GM12873 (cell line): ENCODE measurements at regions not wholly inside any gene's neighbourhood (a gene's known extent, or its start where the extent isn't known, plus 50 kb on each side); places are given as distances from the start of the nearest gene placed in this dataset.

ENCODE experiments used
- TF ChIP-seq, protein P1 (sequence below): IDR thresholded peaks from 2 replicates; pipeline ENCODE4 v1.5.1; 2012; ENCODE audit warnings: low read depth, mild to moderate bottlenecking, moderate library complexity, low read length, control low read depth; ENCODE audit not compliant: insufficient read depth; ENCODE audit errors: missing control alignments

DNA sequence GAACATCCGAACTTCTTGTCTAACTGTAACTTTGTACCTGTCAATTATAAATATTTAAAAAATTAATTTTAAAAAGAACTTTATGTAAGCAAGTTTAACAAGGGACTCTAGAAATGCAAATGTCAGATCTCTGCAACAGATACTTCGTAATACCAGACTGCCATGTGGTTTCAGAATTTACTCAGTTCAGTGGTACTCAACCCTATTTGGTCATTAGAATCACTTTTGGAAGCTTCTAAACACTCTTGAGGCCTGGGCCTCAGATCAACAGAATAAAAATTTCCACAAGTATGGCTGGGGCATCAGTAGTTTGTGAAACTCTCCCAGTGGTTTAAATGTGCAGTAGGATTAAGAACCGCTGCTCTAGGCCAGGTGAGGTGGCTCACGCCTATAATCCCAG, 139.5 kb upstream of the SMYD2 start:
- TF ChIP-seq, protein P1, sequence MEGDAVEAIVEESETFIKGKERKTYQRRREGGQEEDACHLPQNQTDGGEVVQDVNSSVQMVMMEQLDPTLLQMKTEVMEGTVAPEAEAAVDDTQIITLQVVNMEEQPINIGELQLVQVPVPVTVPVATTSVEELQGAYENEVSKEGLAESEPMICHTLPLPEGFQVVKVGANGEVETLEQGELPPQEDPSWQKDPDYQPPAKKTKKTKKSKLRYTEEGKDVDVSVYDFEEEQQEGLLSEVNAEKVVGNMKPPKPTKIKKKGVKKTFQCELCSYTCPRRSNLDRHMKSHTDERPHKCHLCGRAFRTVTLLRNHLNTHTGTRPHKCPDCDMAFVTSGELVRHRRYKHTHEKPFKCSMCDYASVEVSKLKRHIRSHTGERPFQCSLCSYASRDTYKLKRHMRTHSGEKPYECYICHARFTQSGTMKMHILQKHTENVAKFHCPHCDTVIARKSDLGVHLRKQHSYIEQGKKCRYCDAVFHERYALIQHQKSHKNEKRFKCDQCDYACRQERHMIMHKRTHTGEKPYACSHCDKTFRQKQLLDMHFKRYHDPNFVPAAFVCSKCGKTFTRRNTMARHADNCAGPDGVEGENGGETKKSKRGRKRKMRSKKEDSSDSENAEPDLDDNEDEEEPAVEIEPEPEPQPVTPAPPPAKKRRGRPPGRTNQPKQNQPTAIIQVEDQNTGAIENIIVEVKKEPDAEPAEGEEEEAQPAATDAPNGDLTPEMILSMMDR, result no peak

DNA sequence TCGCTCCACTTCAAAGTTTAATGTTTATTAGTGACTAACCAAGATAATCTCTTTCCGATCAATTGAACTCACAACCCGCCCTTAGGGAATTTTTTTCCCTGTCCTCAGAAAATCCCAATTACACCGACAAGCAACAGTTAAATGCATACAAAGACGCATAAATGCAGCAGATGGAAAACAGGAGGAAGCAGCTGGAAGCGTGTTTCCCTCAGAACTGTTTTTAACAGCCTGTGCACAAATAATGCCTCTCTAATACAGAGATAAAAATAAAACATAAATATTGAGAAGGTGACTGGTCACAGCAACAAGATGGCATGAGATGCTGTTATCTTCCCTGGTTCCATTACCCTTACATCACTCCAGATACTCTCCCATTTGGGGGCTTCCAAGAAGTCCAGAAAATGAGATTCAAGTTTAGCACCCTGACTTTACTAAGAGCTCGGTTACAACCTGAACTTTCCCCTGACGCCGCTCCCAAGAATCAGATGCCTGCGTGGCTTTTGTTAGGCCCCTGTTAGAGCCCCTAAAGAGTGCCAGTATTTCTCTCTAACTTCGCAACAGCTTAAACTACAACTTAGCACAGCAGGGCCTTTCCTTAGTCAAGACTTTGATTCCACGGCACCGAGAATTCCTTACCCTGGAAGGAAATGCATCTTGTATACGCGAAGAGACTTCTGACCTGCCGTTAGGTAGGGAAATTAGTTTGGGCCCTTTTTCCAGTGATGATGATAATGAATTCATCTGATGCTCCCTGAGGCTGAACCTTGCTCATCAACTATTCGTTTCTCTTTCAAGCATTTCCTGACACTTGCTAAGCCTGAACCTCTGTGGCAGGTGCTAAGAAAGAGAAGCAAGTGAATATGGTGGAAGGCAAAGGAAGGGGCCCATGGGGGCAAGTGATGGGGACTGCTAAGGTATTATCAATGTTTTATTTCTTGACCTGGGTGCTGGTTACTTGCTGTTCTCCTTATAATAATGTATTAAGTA, 137.7 kb upstream of the SMYD2 start:
- TF ChIP-seq, protein P1, result no peak

DNA sequence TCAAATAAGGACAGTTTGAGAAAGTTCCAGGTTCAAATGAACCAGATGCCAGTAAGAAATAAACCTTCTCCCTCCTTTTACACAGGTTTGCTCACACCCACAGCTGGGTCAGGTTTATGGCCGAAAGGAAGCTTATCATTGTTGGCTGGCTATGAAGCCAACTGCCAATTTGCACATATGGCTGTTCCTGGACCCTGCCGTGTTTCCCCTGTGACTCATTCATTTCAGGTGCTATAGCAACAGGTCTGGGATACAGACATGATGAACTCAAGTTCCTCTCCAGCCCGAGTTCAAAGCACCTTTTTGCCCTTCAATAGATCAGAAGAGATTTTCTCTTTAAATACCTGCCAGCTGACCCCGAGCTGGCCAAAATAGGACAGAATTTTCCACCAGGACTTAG, 134.4 kb upstream of the SMYD2 start:
- TF ChIP-seq, protein P1, result no peak

DNA sequence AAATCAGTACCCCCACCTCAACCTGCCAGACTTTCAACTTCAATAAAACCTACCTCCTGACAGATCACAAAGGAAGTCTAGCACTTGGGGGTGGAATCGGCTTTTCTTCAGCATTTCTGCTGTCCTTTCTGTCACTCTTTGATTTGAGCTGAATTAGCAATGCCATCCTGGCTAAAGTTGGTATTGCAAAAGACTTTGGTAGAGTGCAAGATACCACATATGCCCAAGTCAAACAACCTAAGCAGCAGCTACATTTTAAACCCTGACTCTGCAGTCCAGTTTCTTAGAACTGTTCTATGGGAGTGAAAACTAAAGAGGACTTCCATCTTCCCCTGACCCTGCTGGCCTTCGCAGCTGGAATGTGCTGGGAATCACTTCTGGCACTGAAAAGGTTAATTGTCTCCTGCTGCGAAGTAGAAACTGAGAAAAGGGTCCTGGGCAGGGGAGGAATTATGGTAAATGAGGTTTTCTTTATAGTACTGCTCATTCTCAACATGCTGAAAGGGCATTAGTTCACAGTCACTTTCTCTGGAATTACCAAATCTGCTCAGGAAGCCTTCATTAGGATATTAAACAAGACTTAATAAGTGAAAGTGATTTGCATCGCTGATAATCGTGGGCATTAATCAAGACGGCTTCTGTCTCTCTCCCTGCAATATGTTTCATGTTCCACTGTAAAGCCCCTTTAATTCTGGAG, 126.2 kb upstream of the SMYD2 start:
- TF ChIP-seq, protein P1, result no peak

DNA sequence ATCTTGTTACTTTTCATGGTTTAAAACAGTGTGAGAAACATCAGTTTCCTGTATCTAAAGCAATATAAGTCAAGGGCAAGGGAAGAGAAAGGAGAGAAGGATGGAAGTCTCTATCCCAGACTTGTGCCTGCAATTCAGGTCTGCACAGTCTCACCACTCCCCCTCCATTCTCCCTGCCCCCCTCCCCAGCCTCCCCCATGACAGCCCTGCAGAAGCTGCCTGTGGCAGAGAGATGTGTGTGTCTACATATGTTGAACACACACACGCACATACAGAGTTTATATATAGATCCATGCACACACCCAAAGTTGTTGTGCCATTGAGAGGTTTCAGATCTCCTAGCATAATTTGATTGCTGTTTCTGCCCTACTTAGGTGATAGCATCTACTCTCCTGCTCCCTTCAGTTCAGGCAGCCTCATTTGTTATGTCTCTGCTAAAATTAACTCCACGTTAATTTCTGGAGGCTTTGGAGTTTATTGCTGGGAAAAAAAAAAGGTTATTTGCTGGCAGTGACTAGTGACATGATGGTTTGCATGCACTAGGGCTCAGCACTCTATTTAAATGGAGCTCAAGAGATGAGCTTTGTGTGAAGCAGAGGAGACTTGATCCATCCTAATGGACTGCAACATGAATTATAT, 124.9 kb upstream of the SMYD2 start:
- TF ChIP-seq, protein P1, result no peak

DNA sequence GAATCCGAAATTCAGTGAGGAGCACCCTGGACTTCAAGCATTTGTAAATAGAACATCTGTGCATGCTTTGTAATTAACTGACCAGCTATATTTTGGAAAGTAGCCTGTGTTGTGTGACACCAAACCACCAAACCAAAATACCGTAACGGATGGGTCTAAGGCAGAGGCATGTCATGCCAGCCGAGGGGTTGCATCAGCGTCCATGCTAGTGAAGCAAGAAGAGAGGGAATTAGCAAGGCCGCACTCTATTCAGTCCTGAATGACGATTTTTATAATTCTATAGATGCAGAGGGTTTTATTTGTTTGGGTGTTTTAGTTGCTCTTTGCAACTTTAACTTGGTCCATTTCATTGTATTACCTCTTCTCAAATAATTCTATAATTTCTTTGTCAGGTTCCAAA, 116.8 kb upstream of the SMYD2 start:
- TF ChIP-seq, protein P1, result no peak
